Skin epidermis (tissue), 12 donors: ENCODE measurements at regions not wholly inside any gene's neighbourhood (a gene's known extent, or its start where the extent isn't known, plus 50 kb on each side); places are given as distances from the start of the nearest gene placed in this dataset.
"Not testable (repeated sequence)": the region's sequence is repeated elsewhere in the genome, so short reads cannot be mapped to it uniquely, and the experiment has no call there.

Experiments used
- H3K27ac ChIP-seq, 21 experiments: fragments of 200-600 bp; sonication (generic) in 11 of 21; one replicate each; pipeline ENCODE4 v1.5.0; 2020; ENCODE audit warnings: mild to moderate bottlenecking in 3 of 21, inconsistent platforms in 2 of 21, moderate library complexity in 2 of 21
- H3K4me3 ChIP-seq, 7 experiments: fragments of 200-600 bp; sonication (generic) in 2 of 7; one replicate each; pipeline ENCODE4 v1.5.0; 2020; ENCODE audit warnings: inconsistent platforms in 2 of 7, mild to moderate bottlenecking in 2 of 7, moderate library complexity in 1 of 7

DNA sequence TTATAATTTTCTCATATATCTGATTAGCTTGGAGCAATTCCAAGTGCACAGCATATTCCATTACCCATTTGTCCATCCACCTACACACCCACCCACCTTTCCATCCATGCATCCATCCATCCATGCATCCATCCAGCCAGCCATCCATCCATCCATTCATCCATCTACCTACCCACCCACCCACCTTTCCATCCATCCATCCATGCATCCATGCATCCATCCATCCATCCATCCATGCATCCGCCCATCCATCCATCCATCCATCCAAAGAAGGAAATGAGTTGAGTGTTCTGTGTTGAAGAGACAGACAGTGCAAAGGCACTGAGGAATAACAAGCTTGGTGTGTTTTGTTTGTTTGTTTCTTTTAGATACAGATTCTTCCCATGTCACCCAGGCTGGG is 78.7 kb upstream of the FAM20A start:
- no peak overlapping the region for H3K27ac ChIP-seq
- no peak overlapping the region for H3K4me3 ChIP-seq

DNA sequence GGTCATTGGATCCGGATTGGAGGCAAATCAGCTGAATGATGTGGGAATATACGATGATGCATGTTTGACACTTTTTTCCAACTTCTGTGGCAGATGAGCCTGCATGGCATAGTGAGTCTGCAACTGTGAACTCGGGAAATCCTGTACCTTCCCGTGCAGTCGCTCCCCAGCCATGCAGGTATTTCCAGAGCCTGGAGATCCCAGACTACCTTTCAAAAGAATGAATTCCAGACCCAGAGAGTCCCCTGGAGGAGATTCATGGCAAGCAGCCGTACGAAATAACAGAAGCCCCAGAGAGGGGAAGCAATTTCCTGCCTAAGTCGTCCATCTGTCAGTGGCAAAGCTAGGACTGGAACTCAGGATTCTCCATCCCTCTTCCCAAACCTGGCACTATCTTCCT is 75.7 kb upstream of the FAM20A start:
- Histone ChIP-seq H3K27ac (peak overlapping the region in 4 of 21 experiments; percentile 27 to 55 (median 40)), H3K4me3 (no peak overlapping the region)

DNA sequence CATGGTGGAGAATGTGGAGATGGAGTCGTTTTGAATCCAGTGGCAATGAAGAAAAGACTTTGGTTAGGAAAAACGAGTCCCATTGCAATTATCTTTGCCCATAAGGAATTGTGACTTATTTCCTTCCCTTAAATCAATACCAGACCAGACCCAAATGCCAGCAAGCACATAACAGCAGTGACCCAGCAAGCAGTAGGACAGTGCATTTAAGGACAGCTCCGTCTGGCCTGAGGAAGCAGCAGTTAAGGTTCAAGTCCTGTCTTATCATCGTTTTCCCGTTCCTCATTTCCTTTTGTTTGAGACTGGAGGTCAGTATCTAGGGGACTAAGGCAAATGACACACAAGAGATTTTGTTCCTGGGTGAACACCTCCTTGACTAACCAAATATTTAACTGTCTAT is 74.6 kb upstream of the FAM20A start:
- Histone ChIP-seq H3K27ac (peak overlapping the region in 7 of 21 experiments; percentile 2 to 55 (median 12)), H3K4me3 (no peak overlapping the region)

DNA sequence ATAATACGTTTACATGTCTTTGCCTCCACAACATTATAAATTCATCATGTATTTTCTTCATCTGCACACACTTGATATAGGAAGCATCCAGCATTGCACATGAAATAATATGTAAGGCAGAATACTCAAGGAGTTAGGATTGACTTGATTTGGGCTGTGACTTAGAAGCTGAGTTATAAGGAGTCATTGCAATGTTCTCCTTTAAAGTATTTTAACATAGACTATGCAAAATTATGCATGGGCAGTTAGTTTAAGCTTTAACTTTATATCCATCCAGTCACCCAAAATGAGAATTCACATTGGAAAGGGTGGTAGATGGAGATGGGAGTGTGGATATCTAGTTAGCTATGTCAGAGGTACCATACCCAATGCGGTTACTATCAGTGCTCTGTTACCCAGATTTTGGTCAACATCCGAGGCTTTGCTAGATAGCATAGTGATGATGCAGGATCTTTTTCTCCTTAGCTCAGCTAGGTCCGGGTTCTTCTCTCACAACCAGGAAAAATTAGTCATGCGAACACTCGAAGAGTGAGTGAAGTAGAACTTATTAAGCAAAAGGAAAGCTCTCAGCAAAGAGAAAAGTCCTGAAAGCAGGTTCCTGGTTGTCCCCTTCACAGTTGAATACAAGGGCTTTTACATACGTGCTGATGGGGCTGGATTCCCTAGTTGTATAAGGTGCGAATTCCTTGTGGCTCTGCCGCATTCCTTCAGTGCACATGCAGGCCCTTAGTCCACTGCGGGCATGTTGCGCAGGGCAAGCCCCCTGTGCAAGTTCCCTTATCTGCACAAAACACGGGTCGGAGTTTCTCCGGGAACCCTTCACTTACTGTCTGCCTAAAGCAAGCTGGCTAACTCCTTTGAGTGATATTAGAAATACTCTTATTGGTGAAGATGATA is 73.1 kb upstream of the FAM20A start:
- no peak overlapping the region for H3K4me3 ChIP-seq
- H3K27ac ChIP-seq, result no peak overlapping the region

DNA sequence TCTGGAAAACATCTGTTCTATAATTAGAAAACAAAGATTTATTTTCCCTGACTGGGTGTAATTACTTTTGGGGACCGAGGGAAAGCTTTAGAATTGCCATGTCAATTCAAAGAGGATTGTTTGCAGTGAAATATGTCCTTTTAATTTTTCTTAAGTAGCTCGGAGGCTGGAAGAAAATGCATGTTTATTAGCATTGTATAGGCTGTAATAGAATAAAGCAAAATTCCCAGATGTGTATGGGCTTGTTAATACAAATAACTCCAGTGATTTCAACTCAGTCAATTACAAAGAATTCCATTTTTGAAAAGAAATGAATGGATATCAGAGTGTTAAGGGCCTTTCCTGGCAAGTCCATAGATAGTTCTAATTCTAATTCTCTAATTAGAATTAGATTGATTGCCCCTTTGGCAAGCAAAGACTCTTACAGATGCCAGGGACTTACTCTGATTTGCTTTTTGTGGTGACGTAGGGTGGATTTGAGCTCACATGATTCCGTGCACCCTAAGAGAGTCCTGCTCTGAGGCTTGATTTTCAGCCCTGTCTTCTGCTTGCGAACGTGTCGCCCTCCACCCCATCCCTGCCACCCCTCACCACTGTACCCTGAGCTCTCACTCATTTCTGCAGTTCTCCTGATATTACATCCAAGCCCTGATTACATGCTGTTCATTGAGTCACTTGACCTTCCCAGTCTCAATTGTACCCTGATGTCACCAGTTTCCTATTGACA is 70.0 kb upstream of the FAM20A start:
- H3K27ac ChIP-seq, result no peak overlapping the region
- H3K4me3 ChIP-seq, result no peak overlapping the region

DNA sequence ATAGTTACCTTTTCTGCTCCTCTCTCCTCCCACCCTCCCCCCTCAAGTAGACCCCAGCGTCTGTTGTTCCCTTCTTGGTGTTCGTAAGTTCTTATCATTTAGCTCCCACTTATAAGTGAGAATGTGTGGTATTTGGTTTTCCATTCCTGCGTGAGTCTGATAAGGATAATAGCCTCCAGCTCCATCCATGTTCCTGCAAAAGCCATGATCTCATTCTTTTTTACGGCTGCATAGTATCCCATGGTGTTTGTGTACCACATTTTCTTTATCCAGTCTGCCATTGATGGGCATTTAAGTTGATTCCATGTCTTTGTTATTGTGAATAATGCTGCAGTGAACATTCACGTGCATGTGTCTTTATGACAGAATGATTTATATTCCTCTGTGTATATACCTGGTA is 65.3 kb upstream of the FAM20A start:
- H3K27ac ChIP-seq, H3K4me3 ChIP-seq: not testable (repeated sequence)

DNA sequence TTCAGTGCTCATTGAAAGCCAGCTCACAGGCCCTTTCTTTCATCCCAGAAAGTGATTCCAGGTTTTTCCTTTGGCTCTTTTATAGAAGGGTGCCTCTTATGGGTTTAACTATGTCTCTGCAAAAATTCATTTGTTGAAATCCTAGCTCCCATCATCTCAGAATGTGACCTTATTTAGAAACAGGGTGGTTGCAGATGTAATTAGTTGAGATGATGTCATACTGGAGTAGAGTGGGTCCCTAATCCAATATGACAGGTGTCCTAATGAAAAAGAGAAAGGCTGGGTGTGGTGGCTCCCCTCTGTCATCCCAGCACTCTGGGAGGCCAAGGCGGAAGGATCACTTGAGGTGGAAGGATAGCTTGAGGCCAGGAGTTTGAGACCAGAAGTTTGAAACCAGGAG is 64.2 kb upstream of the FAM20A start:
- Histone ChIP-seq H3K4me3 (no peak overlapping the region), H3K27ac (no peak overlapping the region)

DNA sequence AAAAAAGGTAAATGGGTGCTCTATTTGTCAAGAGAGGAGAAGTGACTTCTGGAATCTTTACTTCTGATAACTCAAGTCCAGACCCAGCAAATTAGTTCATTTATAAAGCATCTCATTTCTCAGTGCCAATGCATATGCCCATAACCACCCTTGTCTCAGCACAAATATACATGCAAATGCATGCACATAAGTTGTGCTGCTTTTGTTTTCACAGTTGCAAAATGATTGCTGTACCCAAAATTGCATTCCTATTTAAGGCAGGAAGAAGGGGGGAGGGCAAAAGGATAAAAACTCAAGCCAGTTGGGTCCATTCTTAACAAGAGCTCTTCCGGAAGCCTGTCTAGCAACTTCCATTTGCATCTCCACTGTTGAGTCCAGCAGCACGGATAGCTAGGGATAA is 61.3 kb upstream of the FAM20A start:
- Histone ChIP-seq H3K4me3 (no peak overlapping the region), H3K27ac (peak overlapping the region in 1 of 21 experiments; percentile 6)

DNA sequence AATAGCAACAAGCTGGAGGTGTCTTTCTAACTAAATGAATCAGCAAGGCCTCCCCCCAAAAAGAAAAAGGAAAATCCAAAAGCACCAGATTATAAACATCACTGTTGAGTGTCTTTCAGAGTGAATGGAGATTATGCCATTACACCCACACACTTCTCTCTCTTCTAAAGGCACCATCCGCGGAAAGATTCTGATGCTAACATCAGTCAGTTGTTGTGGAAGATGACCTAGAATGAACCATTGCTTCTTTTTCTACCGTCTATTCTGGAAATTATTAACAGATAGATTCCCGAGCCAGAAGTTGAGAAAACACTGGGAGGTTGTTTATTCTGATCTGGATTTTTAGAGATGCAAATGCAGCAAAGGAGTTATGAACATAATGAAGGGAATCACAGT is 60.9 kb upstream of the FAM20A start:
- Histone ChIP-seq H3K27ac (peak overlapping the region in 1 of 21 experiments; percentile 6), H3K4me3 (no peak overlapping the region)

DNA sequence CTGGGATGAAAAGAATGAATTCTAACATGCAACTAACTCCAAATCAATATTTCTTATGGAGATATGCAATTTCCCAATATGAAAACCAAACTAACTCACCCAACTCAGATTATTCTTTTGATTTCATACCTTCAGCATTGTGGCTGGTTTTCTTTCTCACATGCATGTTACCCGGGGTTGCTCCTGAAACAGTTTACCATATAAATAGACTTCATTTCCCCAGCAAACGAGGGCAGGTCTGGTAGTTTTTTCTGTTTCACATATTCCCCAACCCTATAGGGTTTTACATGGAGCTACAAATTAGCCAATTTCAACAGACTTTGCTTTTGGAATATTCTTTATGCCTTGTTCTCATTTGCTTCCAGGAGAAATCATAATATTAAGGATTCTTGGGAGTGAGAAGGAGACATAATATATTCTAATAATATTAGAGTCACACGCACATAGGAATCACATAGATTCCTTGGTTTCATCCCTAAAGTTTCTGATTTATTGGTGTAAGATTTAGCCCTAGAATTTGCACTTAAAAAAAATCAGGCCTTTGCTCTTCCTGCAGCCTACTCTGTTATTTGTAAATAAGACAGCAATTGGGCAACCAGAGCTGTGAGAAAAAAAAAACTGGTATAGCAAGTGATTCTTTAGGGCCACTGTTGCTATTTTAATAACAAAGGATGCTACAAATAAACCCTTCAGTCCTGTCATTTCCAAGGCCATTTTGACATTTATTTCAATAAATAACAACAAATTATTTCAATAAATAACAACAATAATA is 60.3 kb upstream of the FAM20A start:
- Histone ChIP-seq H3K27ac (no peak overlapping the region), H3K4me3 (no peak overlapping the region)

DNA sequence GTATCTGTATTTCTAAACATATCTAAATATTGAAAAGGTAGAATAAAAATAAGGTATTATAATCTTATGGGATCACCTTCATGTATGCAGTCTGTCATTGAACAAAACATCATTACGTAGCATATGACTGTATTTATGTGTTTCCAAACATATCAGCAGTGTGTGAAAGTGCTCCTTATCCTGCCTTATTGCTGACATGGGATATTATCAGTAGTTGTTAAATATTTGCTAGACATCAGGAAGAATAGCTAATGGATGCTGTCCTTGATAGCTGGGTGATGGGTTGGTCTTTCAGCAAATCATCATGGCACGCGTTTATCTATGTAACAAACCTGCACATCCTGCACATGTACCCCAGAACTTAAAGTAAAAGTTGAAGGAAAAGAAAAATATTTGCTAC is 59.1 kb upstream of the FAM20A start:
- Histone ChIP-seq H3K27ac (no peak overlapping the region), H3K4me3 (no peak overlapping the region)

DNA sequence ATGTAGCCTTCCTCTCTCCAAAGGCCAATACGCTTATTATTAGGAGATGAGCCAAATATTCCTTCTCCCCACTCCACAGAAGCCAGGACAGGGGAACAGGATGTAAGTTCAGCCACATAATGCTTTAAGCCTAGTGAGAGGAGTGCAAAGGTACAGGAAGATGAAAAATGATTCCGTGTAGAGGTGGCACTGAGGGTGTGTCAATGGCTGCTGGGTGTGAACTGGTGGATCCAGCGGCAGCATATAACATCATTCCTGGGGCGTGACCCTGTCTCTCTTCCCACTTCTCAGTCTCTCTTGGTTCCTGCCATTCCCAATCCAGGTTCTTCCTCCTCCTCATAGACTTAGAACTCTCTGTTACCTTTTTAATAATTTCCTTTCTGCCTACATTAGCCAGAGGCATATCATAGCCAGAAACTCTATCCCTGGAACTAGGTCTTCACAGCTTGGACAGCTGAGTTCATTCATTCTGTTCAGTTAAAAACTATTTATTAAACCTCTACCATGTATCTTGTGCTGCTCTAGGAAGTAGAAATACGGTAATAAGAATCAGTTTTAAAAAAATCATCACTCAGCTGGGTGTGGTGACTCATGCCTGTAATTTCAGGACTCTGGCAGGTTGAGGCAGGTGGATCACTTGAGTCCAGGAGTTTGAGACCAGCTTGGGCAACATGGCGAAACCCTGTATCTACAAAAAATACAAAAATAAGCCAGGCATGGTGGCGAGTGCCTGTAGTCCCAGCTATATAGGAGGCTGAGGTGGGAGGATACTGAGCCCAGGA is 58.0 kb upstream of the FAM20A start:
- H3K4me3 ChIP-seq, result no peak overlapping the region
- H3K27ac ChIP-seq, result no peak overlapping the region

DNA sequence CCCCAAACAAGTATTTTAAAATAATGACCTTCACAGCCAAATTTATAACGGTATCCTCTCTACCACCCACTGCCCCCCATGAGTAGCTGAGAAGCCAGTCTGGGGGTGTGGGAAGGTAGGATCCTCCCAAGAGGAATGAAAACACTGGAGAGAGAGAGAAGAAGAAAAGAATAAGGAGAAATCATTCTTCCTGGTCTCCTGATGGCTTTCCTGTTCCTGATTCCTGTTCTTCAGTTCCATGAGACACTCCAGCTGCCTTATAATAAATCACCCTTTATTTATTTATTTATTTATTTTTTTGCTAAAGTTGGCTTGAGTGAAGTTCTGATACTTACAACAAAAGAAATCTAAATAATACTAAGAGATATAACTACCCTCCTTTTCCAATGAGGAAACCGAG is 56.4 kb upstream of the FAM20A start:
- Histone ChIP-seq H3K27ac (peak overlapping the region in 7 of 21 experiments; percentile 6 to 60 (median 49)), H3K4me3 (no peak overlapping the region)

DNA sequence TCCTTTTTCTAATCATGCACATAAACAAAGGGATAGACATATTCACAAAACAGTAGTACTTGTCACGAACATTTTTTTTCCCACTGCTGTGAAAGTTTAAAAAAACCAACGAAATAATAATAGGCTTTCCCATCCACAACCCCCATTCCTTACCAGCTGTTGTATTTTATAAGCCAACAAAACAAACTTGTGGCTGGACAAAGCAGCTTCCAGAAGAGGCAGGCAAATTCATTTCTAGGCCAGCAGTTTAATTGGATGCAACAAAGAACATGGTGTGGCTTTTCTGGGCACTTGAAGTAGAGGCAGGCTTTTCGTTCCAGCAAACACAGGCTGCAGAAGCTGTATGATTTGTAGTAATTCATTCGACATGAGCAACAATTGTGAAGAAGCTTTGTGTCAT is 56.0 kb upstream of the FAM20A start:
- H3K27ac ChIP-seq, result peak overlapping the region in 3 of 21 experiments; percentile 50 to 60 (median 56)
- H3K4me3 ChIP-seq, result no peak overlapping the region

DNA sequence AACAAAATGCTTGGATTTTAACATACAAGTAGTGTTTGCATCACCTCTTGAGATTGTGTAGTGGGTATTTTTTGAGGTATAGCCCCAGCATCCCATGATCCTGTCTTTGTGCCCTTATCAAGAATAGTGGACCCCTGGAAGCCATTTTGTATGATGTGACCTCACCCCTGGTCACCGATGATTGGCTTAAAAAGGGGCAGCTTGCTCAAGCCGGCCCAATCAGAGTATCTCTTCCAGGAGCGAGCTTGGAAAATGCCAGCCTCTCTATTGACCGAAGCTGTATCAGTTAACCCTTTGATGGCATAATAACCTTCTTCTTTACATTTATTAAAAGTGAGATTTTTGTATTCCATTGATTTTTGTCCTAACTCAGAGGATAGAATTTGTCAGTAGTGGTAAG is 55.5 kb upstream of the FAM20A start:
- peak overlapping the region in 2 of 21 experiments; percentile 2 to 50 for H3K27ac ChIP-seq
- H3K4me3 ChIP-seq, result no peak overlapping the region
